ENCODE measurements at regions not wholly inside any gene's neighbourhood (a gene's known extent, or its start where the extent isn't known, plus 50 kb on each side); places are given as distances from the start of the nearest gene placed in this dataset.

DNA sequence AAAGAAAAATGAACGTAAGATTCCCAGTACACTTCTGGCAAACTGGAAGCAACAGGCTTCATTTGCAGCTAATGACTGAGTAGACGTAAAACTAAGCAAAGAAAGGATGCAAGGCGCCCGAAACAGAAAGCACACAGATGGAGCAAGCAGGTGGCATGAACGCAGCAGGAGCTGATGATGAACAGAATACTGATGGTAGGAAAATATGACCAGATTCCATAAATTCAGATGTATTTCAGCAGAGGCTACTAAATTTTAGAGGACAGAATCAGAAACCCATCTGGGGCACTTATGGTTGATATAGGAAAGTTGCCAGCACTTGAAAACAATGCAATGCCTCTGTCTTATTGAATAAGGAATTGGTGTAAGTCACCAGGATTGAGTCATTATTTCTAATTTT, 658.7 kb upstream of the LINC00305 start:
- TF ChIP-seq, protein P1, sequence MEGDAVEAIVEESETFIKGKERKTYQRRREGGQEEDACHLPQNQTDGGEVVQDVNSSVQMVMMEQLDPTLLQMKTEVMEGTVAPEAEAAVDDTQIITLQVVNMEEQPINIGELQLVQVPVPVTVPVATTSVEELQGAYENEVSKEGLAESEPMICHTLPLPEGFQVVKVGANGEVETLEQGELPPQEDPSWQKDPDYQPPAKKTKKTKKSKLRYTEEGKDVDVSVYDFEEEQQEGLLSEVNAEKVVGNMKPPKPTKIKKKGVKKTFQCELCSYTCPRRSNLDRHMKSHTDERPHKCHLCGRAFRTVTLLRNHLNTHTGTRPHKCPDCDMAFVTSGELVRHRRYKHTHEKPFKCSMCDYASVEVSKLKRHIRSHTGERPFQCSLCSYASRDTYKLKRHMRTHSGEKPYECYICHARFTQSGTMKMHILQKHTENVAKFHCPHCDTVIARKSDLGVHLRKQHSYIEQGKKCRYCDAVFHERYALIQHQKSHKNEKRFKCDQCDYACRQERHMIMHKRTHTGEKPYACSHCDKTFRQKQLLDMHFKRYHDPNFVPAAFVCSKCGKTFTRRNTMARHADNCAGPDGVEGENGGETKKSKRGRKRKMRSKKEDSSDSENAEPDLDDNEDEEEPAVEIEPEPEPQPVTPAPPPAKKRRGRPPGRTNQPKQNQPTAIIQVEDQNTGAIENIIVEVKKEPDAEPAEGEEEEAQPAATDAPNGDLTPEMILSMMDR (IDR thresholded peaks at IDR 0.05) = no peak
- TF ChIP-seq POLR2A (IDR thresholded peaks at IDR 0.05) = no peak
